Activated effector memory CD4-positive, alpha-beta T cell treated with anti-CD3 and anti-CD28 coated beads, Interleukin-2, amount 50 U/mL, for 16 hours (primary cell): ENCODE measurements at regions not wholly inside any gene's neighbourhood (a gene's known extent, or its start where the extent isn't known, plus 50 kb on each side); places are given as distances from the start of the nearest gene placed in this dataset.

Source experiments
- DNase-seq: peaks from one replicate; pipeline ENCODE4 v3.0.0-alpha.2; 2020

- DNase-seq: no peak
Measured at GRCh38 chr20:58162986-58163385, 65.5 kb downstream of the ANKRD60 start.

GRCh38 chr20:58161192-58161591, 67.3 kb downstream of the ANKRD60 start:
- no peak for DNase-seq

GRCh38 chr20:58160451-58161061, 67.9 kb downstream of the ANKRD60 start:
- no peak for DNase-seq

GRCh38 chr20:58155148-58155925, 73.1 kb downstream of the ANKRD60 start:
- no peak for DNase-seq

- DNase-seq: no peak
Measured at GRCh38 chr20:58154113-58154512, 74.3 kb downstream of the ANKRD60 start.

- no peak for DNase-seq
Measured at GRCh38 chr20:58153121-58153520, 75.3 kb downstream of the ANKRD60 start.

- no peak for DNase-seq
Measured at GRCh38 chr20:58150772-58151171, 77.7 kb downstream of the ANKRD60 start.

- no peak for DNase-seq
Measured at GRCh38 chr20:58149437-58150091, 78.9 kb downstream of the ANKRD60 start.

- DNase-seq: peak; percentile 19
Measured at GRCh38 chr20:58148891-58149290, 79.6 kb downstream of the ANKRD60 start.

- DNase-seq: peak; percentile 53
Measured at GRCh38 chr20:58147628-58148370, 80.7 kb downstream of the ANKRD60 start.

GRCh38 chr20:58146746-58147140, 81.7 kb downstream of the ANKRD60 start:
- DNase-seq: no peak

GRCh38 chr20:58146081-58146745, 82.2 kb downstream of the ANKRD60 start:
- DNase-seq: no peak

- peak; percentile 25 for DNase-seq
Measured at GRCh38 chr20:58145506-58146080, 82.9 kb downstream of the ANKRD60 start.

- DNase-seq: peak; percentile 21
Measured at GRCh38 chr20:58144096-58144495, 84.4 kb downstream of the ANKRD60 start.

GRCh38 chr20:58143531-58143930, 84.9 kb downstream of the ANKRD60 start:
- peak; percentile 42 for DNase-seq

- peak; percentile 41 for DNase-seq
Measured at GRCh38 chr20:58142843-58143185, 85.6 kb downstream of the ANKRD60 start.

GRCh38 chr20:58141971-58142842, 86.2 kb downstream of the ANKRD60 start:
- peak; percentile 49 for DNase-seq

- peak; percentile 14 for DNase-seq
Measured at GRCh38 chr20:58141496-58141895, 87.0 kb downstream of the ANKRD60 start.

- peak; percentile 16 for DNase-seq
Measured at GRCh38 chr20:58140787-58141425, 87.5 kb downstream of the ANKRD60 start.

- DNase-seq: peak; percentile 50
Measured at GRCh38 chr20:58139849-58140786, 88.3 kb downstream of the ANKRD60 start.
